ENCODE measurements at regions not wholly inside any gene's neighbourhood (a gene's known extent, or its start where the extent isn't known, plus 50 kb on each side); places are given as distances from the start of the nearest gene placed in this dataset.

- no peak for DNase-seq (ENCODE audit: low read depth in 2 of 2)
These were observed 62.2 kb upstream of the SLC22A16 start for GRCh38 chr6:110538416-110539160.

DNA sequence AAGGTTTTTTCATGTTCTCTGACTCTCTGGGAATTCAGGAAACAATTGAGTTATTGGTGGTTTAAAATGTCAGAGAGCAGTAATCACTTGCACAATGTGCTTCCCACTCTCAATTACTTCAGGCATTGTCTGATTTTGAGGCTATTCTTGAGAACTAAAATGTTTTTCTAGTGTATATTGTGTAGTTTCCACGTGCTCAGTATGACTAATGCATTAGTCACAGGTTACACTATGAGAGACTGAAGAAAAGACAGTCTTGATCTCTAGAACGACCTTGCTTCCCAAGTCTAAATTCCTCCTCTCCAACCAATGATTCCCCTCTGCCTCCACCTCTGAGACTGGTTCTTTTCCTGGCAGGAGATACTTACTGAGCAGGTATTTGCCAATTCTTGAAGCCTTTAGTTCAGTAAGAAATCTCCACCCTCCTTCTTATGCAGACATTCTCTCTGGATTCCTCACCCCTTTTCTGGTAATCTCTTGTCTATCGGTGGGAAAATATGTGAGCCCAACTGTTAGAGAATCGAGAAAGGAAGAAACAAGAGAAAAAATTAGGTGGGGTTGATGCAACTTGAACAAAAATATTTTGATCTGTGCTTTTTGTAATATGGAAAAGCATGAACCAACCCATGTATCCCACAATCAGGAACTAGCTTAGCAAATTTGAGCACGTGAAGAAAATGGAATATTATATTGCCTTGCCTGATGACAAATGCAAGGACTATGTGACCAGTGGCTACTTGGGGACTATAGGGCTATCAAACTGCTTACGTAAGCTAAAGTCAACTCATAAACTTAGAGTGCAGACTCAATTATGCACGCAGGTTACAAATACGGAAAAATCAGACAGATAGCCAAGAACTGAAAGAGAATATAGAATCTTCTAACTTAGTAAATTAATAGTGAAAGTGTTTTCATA, 61.1 kb upstream of the SLC22A16 start:
- no peak for DNase-seq (ENCODE audit: low read depth in 2 of 2)

- DNase-seq (ENCODE audit: low read depth in 2 of 2) = no peak
These were observed 58.5 kb upstream of the SLC22A16 start for GRCh38 chr6:110534731-110535492.

GRCh38 chr6:110532431-110532830, 56.0 kb upstream of the SLC22A16 start:
- no peak for DNase-seq (ENCODE audit: low read depth in 2 of 2)

DNA sequence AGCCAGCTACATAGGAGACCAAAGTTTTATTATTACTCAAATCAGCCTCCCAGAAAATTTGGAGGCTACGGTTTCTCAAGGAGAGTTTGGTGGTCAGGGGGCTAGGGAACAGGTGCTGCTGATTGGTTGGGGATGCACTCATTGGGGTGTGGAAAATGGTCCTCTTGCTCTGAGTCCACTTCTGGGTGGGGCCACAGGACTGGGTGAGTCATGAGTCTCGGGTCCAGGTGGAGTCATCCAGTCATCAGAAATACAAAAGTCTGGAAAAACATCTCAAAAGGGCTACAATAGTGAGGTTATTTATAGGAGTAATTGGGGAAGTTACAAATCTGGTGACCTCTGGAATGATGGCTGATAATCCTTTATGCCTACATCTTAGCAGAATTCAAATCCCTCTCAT, 54.3 kb upstream of the SLC22A16 start:
- no peak for DNase-seq (ENCODE audit: low read depth in 2 of 2)

GRCh38 chr6:110529907-110530306, 53.5 kb upstream of the SLC22A16 start:
- DNase-seq (ENCODE audit: low read depth in 2 of 2) = no peak

DNA sequence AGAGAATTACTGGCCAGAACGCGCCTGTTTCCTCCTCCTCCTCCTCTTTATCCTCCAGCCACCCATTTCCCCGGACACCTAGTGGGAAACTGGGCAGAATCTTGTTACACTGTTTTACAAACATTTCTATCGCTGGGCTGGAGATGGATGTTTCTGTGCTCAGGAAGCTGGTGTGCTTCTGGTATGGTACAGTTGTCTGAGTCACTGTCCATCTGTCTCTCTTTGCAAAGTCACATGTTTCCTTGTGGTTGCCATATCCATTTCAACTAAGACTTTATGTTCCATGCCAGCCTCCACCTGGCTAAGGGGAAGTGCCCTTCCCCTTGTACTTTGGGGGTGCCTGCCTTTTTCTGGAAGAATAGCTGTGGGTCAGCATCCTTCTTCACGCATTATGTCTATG, 52.9 kb upstream of the SLC22A16 start:
- no peak for DNase-seq (ENCODE audit: low read depth in 2 of 2)

DNA sequence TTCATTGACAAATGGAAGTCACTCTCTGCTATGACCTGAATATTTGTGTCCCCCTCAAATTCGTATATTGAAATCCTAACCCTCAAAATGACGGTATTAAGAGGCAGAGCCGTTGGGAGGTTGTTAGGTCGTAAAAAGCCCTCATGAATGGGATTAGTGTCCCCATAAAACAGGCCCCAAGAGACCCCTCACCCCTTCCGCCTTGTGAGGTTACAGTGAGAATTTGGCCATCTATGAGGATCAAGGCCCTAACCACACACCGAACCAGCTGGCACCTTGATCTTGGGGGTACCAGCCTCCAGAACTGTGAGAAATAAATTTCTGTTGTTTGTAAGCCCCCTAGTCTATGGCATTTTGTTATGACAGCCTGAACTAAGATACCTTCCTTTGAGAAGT, 52.5 kb upstream of the SLC22A16 start:
- no peak for DNase-seq (ENCODE audit: low read depth in 2 of 2)

DNA sequence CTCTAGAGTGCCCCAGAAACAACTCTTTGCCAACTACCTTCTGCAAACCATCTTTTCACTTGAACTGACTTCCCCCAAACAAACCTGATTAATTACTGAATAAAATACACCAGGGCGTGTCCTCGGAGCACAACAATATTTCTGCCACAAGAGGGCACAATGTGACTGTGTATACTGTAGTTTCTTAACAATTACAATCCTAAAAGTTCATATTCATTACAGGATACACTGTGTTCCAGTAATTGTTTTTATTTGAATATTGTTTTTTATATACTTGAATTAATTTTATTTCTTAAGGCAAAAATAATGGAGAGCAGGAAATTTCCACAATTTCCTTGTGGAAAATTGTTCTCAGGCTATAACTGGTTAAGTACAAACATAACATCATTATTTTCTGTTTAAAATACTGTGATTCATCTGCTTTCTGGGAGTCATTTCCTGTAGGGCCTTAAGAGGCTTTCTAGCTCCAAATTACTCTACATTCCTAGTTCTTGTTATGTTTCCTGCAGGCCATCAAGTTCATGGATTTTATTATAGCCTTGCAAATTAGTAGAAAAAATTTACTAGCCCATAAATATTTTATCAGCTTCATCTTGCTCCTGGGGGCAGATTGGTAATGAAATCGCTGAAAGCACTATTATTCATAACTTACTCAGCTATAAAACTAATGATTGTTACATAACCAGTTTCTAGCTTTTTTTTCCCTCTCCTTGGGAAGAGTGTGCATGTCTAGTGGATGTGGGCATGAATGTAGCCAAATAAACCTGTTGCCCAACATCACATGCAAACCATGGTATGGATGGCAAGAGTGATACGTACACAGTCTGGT, 51.9 kb upstream of the SLC22A16 start:
- DNase-seq (ENCODE audit: low read depth in 2 of 2) = peak; percentile 12 to 39

GRCh38 chr6:110527516-110527915, 51.1 kb upstream of the SLC22A16 start:
- DNase-seq (ENCODE audit: low read depth in 2 of 2) = no peak

GRCh38 chr6:110526726-110527125, 50.3 kb upstream of the SLC22A16 start:
- DNase-seq (ENCODE audit: low read depth in 2 of 2) = no peak
